Neural progenitor cell (in vitro differentiated cells): ENCODE measurements at regions not wholly inside any gene's neighbourhood (a gene's known extent, or its start where the extent isn't known, plus 50 kb on each side); places are given as distances from the start of the nearest gene placed in this dataset.

Experiments used
- EZH2phosphoT487 ChIP-seq: fragments of 200-600 bp; sonication (generic); IDR thresholded peaks from 2 replicates; pipeline ENCODE4 v1.6.1; 2017; ENCODE audit warnings: antibody characterized with exemption
- TF ChIP-seq, protein P1 (sequence below): fragments of 200-600 bp; sonication (generic); IDR thresholded peaks from 2 replicates; pipeline ENCODE4 v1.5.1; 2017; ENCODE audit warnings: antibody characterized with exemption, mild to moderate bottlenecking

DNA sequence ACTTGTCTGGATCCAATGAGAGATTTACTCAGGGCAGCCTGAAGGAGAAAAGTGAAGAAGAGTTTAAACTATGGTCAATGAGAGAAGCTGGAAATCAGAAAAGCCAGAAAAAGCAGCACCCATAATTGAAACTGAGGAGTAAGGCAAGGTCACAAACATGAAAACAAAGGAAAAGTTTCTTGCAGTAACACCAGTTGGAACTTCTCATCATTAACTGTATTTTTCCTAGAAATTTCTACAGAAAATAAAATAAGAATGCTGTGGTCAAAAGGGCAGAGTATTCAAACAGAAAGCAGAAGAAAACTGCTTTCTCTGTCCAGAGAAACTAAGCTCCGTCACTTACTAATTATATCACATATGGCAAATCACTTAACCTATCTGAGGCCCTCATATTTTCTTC lies 102.2 kb downstream of the OR13H1 start:
- TF ChIP-seq, protein P1, sequence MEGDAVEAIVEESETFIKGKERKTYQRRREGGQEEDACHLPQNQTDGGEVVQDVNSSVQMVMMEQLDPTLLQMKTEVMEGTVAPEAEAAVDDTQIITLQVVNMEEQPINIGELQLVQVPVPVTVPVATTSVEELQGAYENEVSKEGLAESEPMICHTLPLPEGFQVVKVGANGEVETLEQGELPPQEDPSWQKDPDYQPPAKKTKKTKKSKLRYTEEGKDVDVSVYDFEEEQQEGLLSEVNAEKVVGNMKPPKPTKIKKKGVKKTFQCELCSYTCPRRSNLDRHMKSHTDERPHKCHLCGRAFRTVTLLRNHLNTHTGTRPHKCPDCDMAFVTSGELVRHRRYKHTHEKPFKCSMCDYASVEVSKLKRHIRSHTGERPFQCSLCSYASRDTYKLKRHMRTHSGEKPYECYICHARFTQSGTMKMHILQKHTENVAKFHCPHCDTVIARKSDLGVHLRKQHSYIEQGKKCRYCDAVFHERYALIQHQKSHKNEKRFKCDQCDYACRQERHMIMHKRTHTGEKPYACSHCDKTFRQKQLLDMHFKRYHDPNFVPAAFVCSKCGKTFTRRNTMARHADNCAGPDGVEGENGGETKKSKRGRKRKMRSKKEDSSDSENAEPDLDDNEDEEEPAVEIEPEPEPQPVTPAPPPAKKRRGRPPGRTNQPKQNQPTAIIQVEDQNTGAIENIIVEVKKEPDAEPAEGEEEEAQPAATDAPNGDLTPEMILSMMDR = no peak
- no peak for TF ChIP-seq EZH2phosphoT487
